AG09309 (cell line): ENCODE measurements at regions not wholly inside any gene's neighbourhood (a gene's known extent, or its start where the extent isn't known, plus 50 kb on each side); places are given as distances from the start of the nearest gene placed in this dataset.

Experiments used
- DNase-seq: peaks from one replicate; pipeline ENCODE4 v3.0.0-alpha.2; 2010; ENCODE audit warnings: low read depth
- H3K4me3 ChIP-seq: 2 replicates; pipeline ENCODE4 v1.5.1; 2011; ENCODE audit warnings: mild to moderate bottlenecking, low read depth, low read length, moderate library complexity; ENCODE audit not compliant: control insufficient read depth
- CTCF ChIP-seq: IDR thresholded peaks from 2 replicates; pipeline ENCODE4 v1.5.1; 2011; ENCODE audit warnings: mild to moderate bottlenecking, low read depth, low read length, inconsistent platforms; ENCODE audit not compliant: insufficient read depth, control insufficient read depth; ENCODE audit errors: missing control alignments

DNA sequence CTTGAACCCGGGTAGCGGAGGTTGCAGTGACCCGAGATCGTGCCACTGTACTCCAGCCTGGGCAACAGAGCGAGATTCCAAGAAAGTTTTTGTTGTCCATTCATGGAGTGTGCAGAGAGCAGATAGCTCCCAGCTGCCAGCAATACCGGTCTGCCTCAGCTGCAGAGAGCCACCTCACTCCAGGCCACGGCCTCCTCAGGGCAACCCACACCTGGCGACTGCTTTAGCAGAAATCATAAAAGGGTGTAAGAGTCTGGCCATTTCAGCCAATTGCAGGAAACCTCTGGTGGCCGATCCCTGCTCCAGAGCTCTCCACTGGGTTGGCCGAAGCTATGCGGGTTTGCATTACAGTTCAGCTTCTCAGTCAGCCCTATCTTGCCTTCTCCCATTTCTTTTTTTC is 227.4 kb upstream of the BCOR start:
- no peak for TF ChIP-seq CTCF
- H3K4me3 ChIP-seq = no peak overlapping the region
- DNase-seq = no peak

DNA sequence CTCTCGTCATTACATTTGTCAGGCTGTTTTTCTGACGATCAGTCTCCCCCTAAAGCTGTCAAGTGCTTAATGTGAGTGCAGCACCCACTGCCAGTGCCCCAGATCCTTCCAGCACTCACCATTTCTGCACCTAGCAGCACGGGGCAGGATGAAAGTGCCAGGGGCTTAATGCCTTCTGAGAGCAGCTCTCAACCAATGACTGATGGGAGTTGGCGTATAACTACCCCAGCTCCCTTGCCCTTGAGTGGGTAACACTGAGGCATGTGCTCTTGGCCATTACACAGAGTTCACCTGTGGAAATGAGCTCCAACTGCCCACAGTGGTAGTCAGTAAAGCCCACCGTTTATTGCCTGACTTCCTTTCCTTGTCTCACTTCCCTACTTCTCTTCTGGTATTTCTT is 226.2 kb upstream of the BCOR start:
- no peak for TF ChIP-seq CTCF
- DNase-seq = no peak

DNA sequence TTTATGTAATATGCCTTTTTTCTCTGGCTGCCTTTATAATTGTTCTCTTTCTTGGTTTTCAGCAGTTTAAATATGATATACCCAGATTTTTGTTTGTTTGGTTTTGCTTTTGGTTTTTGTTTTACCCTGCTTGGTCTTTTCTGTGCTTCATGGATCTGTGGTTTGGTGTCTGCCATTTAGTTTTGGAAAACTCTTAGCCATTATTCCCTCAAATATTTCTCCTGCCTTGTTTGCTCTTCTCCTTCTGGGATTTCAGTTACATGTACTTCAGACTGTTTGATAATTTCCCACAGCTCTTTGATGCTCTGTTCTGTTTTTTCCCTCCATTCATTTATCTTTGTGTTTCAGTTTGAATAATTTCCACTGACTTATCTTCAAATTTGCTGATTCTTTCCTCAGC is 223.1 kb upstream of the BCOR start:
- no peak for DNase-seq
- no peak overlapping the region for H3K4me3 ChIP-seq
- TF ChIP-seq CTCF = no peak

More for the DNA sequence above, 226.2 kb upstream of the BCOR start:
- no peak overlapping the region for H3K4me3 ChIP-seq

GRCh38 chrX:40318801-40319200 is 221.0 kb upstream of the BCOR start:
- no peak for TF ChIP-seq CTCF
- no peak overlapping the region for H3K4me3 ChIP-seq
- no peak for DNase-seq

- H3K4me3 ChIP-seq = no peak overlapping the region
- no peak for TF ChIP-seq CTCF
- no peak for DNase-seq
Measured at GRCh38 chrX:40318076-40318475, 220.3 kb upstream of the BCOR start.

DNA sequence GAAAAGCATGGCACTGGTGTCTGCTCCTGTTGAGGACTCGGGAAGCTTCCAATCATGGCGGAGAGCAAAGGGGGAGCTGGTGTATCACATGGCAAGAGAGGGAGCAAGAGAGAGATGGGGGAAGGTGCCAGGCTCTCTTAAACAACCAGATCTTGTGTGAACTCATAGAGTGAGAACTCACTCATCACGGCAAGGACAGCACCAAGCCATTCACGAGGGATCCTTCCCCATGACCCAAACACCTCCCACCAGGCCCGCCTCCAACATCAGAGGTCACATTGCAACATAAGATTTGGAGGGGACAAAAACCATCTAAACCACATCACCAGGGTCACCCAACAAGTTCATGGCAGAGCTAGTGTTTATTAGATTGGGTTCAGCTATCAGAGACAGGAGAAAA is 218.7 kb upstream of the BCOR start:
- TF ChIP-seq CTCF = no peak

GRCh38 chrX:40314070-40314469 is 216.3 kb upstream of the BCOR start:
- DNase-seq = no peak
- no peak for TF ChIP-seq CTCF
- no peak overlapping the region for H3K4me3 ChIP-seq

More for the DNA sequence above, 218.7 kb upstream of the BCOR start:
- no peak for DNase-seq
- H3K4me3 ChIP-seq = no peak overlapping the region
